ENCODE measurements at regions not wholly inside any gene's neighbourhood (a gene's known extent, or its start where the extent isn't known, plus 50 kb on each side); places are given as distances from the start of the nearest gene placed in this dataset.

- intact Hi-C loops (cut with DNase I; ENCODE audit: low total_unique reads) = no loop called here
- no peak for TF ChIP-seq CTCF (IDR thresholded peaks at IDR 0.05)
- Histone ChIP-seq H3K27ac (no peak overlapping the region), H3K4me1 (no peaks in the 10 kb centered on the region), H3K27me3 (peaks cover 0 to 18% of the 10 kb centered on the region in 2 donors), H3K36me3 (no peaks in the 10 kb centered on the region), H3K9me3 (peaks cover 0 to 3% (median 0%) of the 10 kb centered on the region in 3 donors), H3K4me3 (no peak overlapping the region)
- DNase-seq = no peak
Measured at GRCh38 chr3:14306142-14306541, 96.3 kb upstream of the SLC6A6 start.

GRCh38 chr3:14307656-14308302, 94.6 kb upstream of the SLC6A6 start:
- no peak for TF ChIP-seq CTCF (IDR thresholded peaks at IDR 0.05)
- Histone ChIP-seq H3K27ac (no peak overlapping the region), H3K4me1 (no peaks in the 10 kb centered on the region), H3K27me3 (peaks cover 0 to 22% of the 10 kb centered on the region in 2 donors), H3K9me3 (peaks cover 0 to 3% (median 0%) of the 10 kb centered on the region in 3 donors), H3K4me3 (no peak overlapping the region), H3K36me3 (no peaks in the 10 kb centered on the region)
- DNase-seq = no peak
- intact Hi-C loops (cut with DNase I; ENCODE audit: low total_unique reads) = no loop called here

- Histone ChIP-seq H3K9me3 (peaks cover 0 to 3% (median 0%) of the 10 kb centered on the region in 3 donors), H3K27ac (no peak overlapping the region), H3K4me1 (no peaks in the 10 kb centered on the region), H3K27me3 (peaks cover 0 to 25% of the 10 kb centered on the region in 2 donors), H3K36me3 (no peaks in the 10 kb centered on the region), H3K4me3 (no peak overlapping the region)
- intact Hi-C loops (cut with DNase I; ENCODE audit: low total_unique reads) = no loop called here
- TF ChIP-seq CTCF (IDR thresholded peaks at IDR 0.05) = no peak
- DNase-seq = no peak
Measured at GRCh38 chr3:14311729-14312128, 90.7 kb upstream of the SLC6A6 start.

GRCh38 chr3:14312375-14312774, 90.0 kb upstream of the SLC6A6 start:
- intact Hi-C loops (cut with DNase I; ENCODE audit: low total_unique reads) = no loop called here
- no peak for DNase-seq
- no peak for TF ChIP-seq CTCF (IDR thresholded peaks at IDR 0.05)
- H3K27me3 ChIP-seq = peaks cover 0 to 30% of the 10 kb centered on the region in 2 donors
- no peak overlapping the region for H3K4me3 ChIP-seq
- H3K4me1 ChIP-seq = no peaks in the 10 kb centered on the region
- H3K36me3 ChIP-seq = no peaks in the 10 kb centered on the region
- H3K9me3 ChIP-seq = peaks cover 0 to 3% (median 0%) of the 10 kb centered on the region in 3 donors
- no peak overlapping the region for H3K27ac ChIP-seq

- no peak for DNase-seq
- intact Hi-C loops (cut with DNase I; ENCODE audit: low total_unique reads) = no loop called here
- peaks cover 0 to 1% (median 0%) of the 10 kb centered on the region in 4 donors for H3K4me1 ChIP-seq
- H3K4me3 ChIP-seq = no peak overlapping the region
- no peak for TF ChIP-seq CTCF (IDR thresholded peaks at IDR 0.05)
- H3K9me3 ChIP-seq = no peaks in the 10 kb centered on the region
- H3K36me3 ChIP-seq = no peaks in the 10 kb centered on the region
- H3K27ac ChIP-seq = no peak overlapping the region
- H3K27me3 ChIP-seq = peaks cover 0 to 19% of the 10 kb centered on the region in 2 donors
Measured at GRCh38 chr3:14317057-14317553, 85.3 kb upstream of the SLC6A6 start.

All from tibial artery (tissue), 4 donors.